Tibial artery (tissue), 4 donors: ENCODE measurements at regions not wholly inside any gene's neighbourhood (a gene's known extent, or its start where the extent isn't known, plus 50 kb on each side); places are given as distances from the start of the nearest gene placed in this dataset.
"Not testable (repeated sequence)": the region's sequence is repeated elsewhere in the genome, so short reads cannot be mapped to it uniquely, and the experiment has no call there.

Source experiments
- DNase-seq, 2 donors: peaks; one replicate each; pipeline ENCODE4 v3.0.0-alpha.2; 2019
- H3K27ac ChIP-seq, 2 donors: fragments of 200-600 bp; sonication (generic) in 1 of 2; 1 replicate in 1 of 2; 2 replicates in 1 of 2; pipeline ENCODE4 v1.5.1; 2018 to 2019; ENCODE audit warnings: mild to moderate bottlenecking in 1 of 2
- H3K27me3 ChIP-seq, 2 donors: fragments of 200-600 bp; sonication (generic) in 1 of 2; one replicate each; pipeline versions ENCODE4 v1.5.1 to v1.6.0; 2016 to 2019
- H3K36me3 ChIP-seq, 3 donors: fragments of 200-600 bp; sonication (generic) in 2 of 3; one replicate each; pipeline ENCODE4 v1.5.1; 2016 to 2019; ENCODE audit warnings: mild to moderate bottlenecking in 2 of 3
- H3K4me1 ChIP-seq, 4 donors: fragments of 200-600 bp; sonication (generic) in 2 of 4; 1 replicate in 3 of 4; 2 replicates in 1 of 4; pipeline ENCODE4 v1.5.1; 2016 to 2019
- H3K4me3 ChIP-seq, 2 donors: fragments of 200-600 bp; sonication (generic) in 1 of 2; 1 replicate in 1 of 2; 2 replicates in 1 of 2; pipeline ENCODE4 v1.5.1; 2018 to 2019; ENCODE audit warnings: mild to moderate bottlenecking in 2 of 2
- H3K9me3 ChIP-seq, 3 donors: fragments of 200-600 bp; sonication (generic) in 1 of 3; one replicate each; pipeline ENCODE4 v1.5.1; 2016 to 2019
- intact Hi-C: fragments of 100-400 bp; cut with DNase I; formaldehyde crosslinking; loops from one replicate; pipeline ENCODE4 v1.15.0; 2023; ENCODE audit warnings: low total_unique reads
- TF ChIP-seq, protein P1 (sequence below), 2 experiments: fragments of 200-600 bp in 1 of 2; fragments of 450-650 bp in 1 of 2; IDR thresholded peaks; one replicate each; pipeline ENCODE4 v1.5.1; 2017 to 2019; ENCODE audit warnings: antibody characterized with exemption in 2 of 2, mild to moderate bottlenecking in 1 of 2, moderate library complexity in 1 of 2

DNA sequence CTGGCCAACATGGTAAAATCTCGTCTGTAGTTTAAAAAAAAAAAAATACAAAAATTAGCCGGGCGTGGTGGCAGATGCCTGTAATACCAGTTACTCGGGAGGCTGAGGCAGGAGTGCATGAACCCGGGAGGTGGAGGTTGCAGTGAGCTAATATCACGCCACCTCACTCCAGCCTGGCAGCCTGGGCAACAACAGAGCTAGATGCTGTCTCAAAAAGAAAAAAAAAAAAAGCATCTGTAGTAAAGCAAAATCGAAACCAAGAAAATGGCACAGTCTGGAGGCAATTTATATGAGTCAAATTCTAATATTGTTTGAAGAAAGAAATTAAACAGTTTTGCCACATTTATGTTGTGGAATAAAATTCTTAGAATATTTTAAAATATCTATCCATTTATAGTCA lies 365.0 kb upstream of the CHORDC1 start:
- no peak overlapping the region for H3K27ac ChIP-seq
- no peaks in the 10 kb centered on the region for H3K4me1 ChIP-seq
- TF ChIP-seq, protein P1, sequence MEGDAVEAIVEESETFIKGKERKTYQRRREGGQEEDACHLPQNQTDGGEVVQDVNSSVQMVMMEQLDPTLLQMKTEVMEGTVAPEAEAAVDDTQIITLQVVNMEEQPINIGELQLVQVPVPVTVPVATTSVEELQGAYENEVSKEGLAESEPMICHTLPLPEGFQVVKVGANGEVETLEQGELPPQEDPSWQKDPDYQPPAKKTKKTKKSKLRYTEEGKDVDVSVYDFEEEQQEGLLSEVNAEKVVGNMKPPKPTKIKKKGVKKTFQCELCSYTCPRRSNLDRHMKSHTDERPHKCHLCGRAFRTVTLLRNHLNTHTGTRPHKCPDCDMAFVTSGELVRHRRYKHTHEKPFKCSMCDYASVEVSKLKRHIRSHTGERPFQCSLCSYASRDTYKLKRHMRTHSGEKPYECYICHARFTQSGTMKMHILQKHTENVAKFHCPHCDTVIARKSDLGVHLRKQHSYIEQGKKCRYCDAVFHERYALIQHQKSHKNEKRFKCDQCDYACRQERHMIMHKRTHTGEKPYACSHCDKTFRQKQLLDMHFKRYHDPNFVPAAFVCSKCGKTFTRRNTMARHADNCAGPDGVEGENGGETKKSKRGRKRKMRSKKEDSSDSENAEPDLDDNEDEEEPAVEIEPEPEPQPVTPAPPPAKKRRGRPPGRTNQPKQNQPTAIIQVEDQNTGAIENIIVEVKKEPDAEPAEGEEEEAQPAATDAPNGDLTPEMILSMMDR (IDR thresholded peaks at IDR 0.05), result no peak
- H3K9me3 ChIP-seq, result no peaks in the 10 kb centered on the region
- H3K36me3 ChIP-seq, result no peaks in the 10 kb centered on the region
- DNase-seq, result no peak
- H3K27me3 ChIP-seq, result no peaks in the 10 kb centered on the region
- intact Hi-C loops, result no loop called here
- H3K4me3 ChIP-seq, result no peak overlapping the region

DNA sequence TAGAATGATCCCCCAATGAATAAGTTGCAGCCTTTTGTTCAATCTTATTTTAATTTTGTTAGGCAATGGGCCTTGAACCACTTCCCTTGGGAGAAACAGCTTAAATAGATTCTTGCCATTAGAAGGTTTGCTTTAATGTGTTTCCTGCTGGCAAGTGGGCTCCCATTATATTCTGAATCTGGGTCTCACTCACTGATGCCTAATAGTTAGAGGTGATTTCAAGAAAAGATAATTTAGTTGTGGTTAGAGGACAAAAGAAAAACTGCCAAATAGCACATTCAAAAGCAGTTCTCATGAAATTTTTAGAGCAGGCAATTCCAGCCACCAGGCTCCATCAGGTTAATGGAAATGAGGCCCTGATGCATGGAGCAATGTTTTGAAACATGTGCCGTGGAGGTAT lies 362.6 kb upstream of the CHORDC1 start:
- H3K4me3 ChIP-seq, result no peak overlapping the region
- intact Hi-C loops, result no loop called here
- no peaks in the 10 kb centered on the region for H3K36me3 ChIP-seq
- no peak overlapping the region for H3K27ac ChIP-seq
- DNase-seq, result no peak
- H3K9me3 ChIP-seq, result no peaks in the 10 kb centered on the region
- TF ChIP-seq, protein P1 (IDR thresholded peaks at IDR 0.05), result no peak
- no peaks in the 10 kb centered on the region for H3K4me1 ChIP-seq
- H3K27me3 ChIP-seq, result no peaks in the 10 kb centered on the region

DNA sequence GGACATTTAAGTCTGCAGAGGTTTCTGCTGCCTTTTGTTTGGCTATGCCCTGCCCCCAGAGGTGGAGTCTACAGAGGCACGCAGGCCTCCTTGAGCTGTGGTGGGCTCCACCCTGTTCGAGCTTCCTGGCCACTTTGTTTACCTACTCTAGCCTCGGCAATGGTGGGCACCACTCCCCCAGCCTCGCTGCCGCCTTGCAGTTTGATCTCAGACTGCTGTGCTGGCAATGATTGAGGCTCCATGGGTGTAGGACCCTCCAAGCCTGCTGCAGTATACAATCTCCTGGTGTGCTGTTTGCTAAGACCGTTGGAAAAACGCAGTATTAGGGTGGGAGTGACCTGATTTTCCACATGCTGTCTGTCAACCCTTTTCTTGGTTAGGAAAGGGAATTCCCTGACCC lies 360.1 kb upstream of the CHORDC1 start:
- intact Hi-C loops, H3K27ac ChIP-seq, H3K4me3 ChIP-seq, H3K9me3 ChIP-seq, H3K4me1 ChIP-seq, H3K27me3 ChIP-seq, H3K36me3 ChIP-seq, DNase-seq: not testable (repeated sequence)

DNA sequence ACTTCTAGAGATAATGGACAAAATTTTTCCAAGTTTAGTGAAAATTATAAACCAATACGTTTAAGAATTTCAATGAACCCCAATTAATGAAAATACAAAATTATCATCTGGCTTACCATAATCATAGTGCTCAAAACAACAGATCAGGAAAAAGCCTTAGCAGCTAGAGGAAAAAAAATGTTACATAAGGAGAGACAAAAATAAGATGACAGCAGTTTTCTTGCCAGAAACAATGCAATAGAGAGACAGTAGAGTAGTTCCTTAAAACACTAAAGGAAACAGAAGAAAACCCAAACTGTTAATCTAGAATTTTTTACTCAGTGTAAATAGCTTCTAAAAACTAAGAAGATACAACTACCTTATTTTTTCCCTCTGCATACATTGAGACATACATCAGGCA lies 341.7 kb upstream of the CHORDC1 start:
- Histone ChIP-seq H3K9me3 (peaks cover 0 to 6% (median 0%) of the 10 kb centered on the region in 3 donors), H3K4me3 (no peak overlapping the region), H3K36me3 (no peaks in the 10 kb centered on the region), H3K4me1 (no peaks in the 10 kb centered on the region), H3K27ac (no peak overlapping the region), H3K27me3 (no peaks in the 10 kb centered on the region)
- TF ChIP-seq, protein P1 (IDR thresholded peaks at IDR 0.05), result no peak
- DNase-seq, result no peak
- intact Hi-C loops, result no loop called here

DNA sequence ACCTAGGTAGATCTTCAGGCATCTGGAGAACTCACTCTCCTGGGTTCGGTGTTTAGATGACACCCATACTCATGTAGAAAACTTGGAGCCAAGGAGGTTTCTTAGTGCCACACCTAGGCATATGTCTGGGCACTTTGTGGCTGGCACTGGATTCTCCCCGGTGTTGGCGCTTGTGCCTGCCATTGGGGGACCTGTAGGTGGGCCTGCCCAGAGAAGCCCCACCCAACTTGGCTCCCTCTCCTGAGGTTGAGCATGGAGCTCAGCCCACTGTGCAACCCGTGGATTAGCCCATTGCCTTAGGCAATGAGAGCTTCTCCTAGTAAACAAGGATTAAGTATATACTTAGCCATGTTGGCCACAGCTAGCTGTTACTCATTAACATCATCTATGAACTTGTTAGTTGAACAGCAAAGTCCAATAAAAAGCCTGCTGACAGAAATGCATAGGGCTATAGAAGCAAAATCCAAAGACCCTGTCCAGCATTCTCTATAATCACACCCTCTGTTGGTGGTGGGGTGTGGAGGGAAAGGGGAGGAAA lies 335.5 kb upstream of the CHORDC1 start:
- Histone ChIP-seq H3K27me3 (no peaks in the 10 kb centered on the region), H3K9me3 (peaks cover 0 to 11% (median 0%) of the 10 kb centered on the region in 3 donors), H3K4me3 (no peak overlapping the region), H3K27ac (no peak overlapping the region), H3K36me3 (no peaks in the 10 kb centered on the region), H3K4me1 (no peaks in the 10 kb centered on the region)
- intact Hi-C loops, result no loop called here
- no peak for DNase-seq
- TF ChIP-seq, protein P1 (IDR thresholded peaks at IDR 0.05), result no peak

DNA sequence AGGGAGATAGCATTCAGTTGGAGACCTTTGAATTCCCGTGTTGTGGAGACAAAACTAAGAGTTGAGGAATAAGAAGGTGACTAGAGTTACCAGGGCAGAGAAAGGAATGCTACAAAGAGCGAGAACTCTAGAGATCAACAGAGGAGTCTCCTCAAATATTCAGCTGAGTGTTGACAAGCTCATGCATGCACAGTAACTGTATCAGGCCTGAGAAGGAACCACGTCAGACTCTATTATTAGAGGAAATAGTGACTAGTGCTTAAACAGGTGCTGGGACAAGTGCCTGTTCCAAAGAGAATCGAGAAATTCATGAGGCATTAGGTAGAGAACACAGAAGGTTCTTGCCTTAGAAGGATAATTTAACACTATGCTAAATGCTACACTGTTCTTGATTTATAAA lies 333.8 kb upstream of the CHORDC1 start:
- intact Hi-C loops, result no loop called here
- H3K9me3 ChIP-seq, result peaks cover 0 to 11% (median 0%) of the 10 kb centered on the region in 3 donors
- H3K27ac ChIP-seq, result no peak overlapping the region
- DNase-seq, result no peak
- no peaks in the 10 kb centered on the region for H3K36me3 ChIP-seq
- H3K4me1 ChIP-seq, result no peaks in the 10 kb centered on the region
- TF ChIP-seq, protein P1 (IDR thresholded peaks at IDR 0.05), result no peak
- H3K27me3 ChIP-seq, result no peaks in the 10 kb centered on the region
- H3K4me3 ChIP-seq, result no peak overlapping the region
